NT2/D1 (cell line): ENCODE measurements at regions not wholly inside any gene's neighbourhood (a gene's known extent, or its start where the extent isn't known, plus 50 kb on each side); places are given as distances from the start of the nearest gene placed in this dataset.

Experiments used
- SUZ12 ChIP-seq: IDR thresholded peaks from 2 replicates; pipeline ENCODE4 v1.6.1; 2011; ENCODE audit not compliant: insufficient read length, insufficient read depth; ENCODE audit errors: extremely low read depth
- ZNF274 ChIP-seq: IDR thresholded peaks from 2 replicates; pipeline ENCODE4 v1.6.1; 2011; ENCODE audit warnings: mild to moderate bottlenecking, low read depth, low read length

GRCh38 chr4:3657902-3658529 is 108.2 kb upstream of the ADRA2C start:
- TF ChIP-seq ZNF274: no peak
- TF ChIP-seq SUZ12: no peak
